ENCODE measurements at regions not wholly inside any gene's neighbourhood (a gene's known extent, or its start where the extent isn't known, plus 50 kb on each side); places are given as distances from the start of the nearest gene placed in this dataset.

- TF ChIP-seq ZNF462 (CRISPR knock-in tag; IDR thresholded peaks at IDR 0.05) (no peak), STAT1 (IDR thresholded peaks at IDR 0.05; ENCODE audit: unreplicated experiment) (no peak), JUNB (IDR thresholded peaks at IDR 0.05; ENCODE audit: unreplicated experiment) (no peak), CREB1 (CRISPR knock-in tag; IDR thresholded peaks at IDR 0.05; ENCODE audit: low read depth) (no peak), ZNF331 (CRISPR knock-in tag; IDR thresholded peaks at IDR 0.05; ENCODE audit: low read depth) (no peak), REST (IDR thresholded peaks at IDR 0.05; ENCODE audit: unreplicated experiment) (no peak), POLR2AphosphoS5 (IDR thresholded peaks at IDR 0.05; ENCODE audit: low read depth) (no peak), ETS1 (IDR thresholded peaks at IDR 0.05) (no peak), EZH2phosphoT487 (IDR thresholded peaks at IDR 0.05; ENCODE audit: unreplicated experiment) (no peak)
Observed at GRCh38 chr9:13809401-13809800, 504.5 kb downstream of the NFIB start (continued).

All from GM23338 (cell line).